SIG-M5 treated with dmso at 0.1 percent for 504 hours (cell line): ENCODE measurements at regions not wholly inside any gene's neighbourhood (a gene's known extent, or its start where the extent isn't known, plus 50 kb on each side); places are given as distances from the start of the nearest gene placed in this dataset.

Experiments used
- DNase-seq: peaks from one replicate; lab custom pipeline; 2025; ENCODE audit not compliant: unreplicated experiment; lab: John Stamatoyannopoulos, UW

DNA sequence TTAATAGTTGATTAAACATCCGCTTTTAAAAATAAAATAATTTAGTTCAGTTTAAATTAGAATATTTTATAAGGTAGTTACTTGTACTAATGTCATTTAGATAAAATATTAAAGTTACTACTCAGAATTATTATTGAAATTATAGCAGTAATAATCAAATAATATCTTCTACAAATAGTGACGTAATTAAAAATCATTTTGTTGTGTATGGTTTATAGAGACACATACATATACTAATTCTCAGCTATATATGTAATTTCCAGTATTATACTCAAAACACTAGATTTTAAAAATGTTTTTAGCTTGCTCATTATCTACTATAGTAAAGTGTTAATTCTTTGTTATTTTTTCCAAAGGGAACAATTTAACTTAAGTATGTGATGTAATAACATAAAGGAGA lies 435.2 kb upstream of the MANEA start:
- DNase-seq, result no peak

DNA sequence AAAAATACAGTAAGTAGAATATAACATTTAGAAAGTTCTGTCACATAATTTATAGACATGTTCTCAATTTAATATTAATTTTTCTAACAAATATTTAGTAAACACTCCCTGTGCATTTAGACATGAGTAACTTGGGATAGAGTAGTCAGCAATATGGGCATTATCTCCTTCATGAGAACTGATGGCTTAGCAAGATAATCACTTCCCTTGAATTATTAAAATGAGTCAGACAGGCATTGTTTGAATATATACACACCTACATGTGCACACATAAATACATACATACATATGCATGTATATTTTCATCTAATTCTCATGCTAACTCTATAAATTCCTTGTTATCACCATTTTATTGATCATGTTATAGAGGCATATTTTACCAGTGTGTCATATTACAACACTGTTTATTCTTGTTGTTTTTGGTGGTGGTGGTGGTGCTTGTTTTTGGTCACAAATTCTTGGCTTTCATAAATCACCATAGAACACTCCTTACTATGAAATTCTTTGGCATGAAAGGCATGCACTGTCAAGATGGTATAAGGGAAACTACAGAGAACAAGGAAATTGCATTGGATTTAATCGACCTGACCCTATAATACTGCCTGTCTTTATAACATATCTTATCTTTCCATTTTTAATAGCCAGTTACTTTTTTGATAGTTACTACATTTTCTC lies 434.5 kb upstream of the MANEA start:
- no peak for DNase-seq

DNA sequence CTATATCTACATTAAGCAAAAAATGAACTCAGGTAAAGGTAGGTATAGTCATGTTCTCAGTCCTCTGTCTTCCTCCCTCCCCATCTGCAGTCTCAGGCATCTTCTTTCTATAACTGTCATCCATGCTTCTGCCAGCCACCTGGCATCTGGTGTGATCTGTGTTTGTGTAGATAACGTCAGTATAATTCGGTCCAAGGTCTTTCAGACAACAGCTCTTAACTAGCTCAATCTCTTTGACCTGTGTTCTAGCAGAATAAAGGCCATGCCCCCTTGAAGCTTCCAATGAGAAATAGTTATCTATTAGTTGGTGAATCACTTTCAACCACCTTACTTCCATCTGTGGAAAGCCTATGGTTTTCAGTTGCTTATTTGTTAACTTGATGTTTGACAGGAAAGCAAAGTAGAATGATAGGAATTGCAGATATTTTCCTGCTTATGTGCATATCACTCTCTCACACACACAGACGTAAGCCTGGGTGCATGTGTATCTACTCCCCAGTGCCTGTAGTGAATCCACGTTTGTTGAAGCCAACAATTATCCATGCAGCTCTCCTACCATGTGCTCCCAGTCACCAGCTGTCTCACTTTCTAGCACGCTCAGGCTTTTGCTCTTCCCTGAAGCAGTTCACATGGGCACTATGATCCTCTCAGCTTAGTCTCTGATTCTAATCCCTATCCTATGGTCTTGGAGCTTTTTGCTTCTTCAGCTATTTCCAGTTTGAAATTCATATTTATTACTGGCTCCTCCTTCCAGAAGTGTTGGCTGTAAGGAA lies 433.7 kb upstream of the MANEA start:
- no peak for DNase-seq

DNA sequence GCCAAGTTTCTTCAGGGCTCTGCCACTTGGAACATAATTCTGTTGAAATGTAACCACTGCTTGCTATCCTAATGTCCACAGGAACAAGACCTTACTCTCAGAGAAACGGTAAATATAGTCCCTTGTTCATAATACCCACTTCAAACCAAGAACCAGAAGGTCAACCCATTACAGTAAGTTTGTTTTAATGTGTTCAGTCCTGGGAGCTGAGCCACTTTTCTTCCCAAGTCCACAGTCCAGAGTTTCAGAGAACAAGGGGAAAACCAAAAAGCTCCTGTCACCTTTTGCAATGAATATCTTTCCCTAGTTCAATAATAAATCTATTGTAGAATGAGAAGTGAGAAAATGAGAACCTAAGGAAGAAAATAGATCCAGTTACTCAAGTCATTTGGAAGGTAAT lies 431.9 kb upstream of the MANEA start:
- no peak for DNase-seq

DNA sequence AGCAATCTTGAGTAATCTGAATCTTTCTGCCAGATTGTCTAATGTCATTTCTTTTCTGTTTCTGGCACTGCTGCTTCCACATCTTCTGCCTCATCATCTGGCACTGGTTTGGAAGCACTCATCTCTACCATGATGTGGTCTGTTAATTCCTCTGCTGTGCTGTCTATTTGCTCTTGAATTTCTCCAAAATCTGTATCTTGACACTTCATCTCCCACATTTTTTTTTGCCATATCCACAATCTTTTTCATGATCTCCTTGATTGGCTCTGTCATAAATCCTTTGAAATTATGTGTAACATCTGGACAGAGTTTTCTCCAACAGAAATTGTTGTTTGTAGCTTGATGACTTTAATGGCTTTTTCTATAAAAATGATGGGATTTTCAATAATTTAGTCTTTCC lies 417.8 kb upstream of the MANEA start:
- DNase-seq, result no peak

- no peak for DNase-seq
These were observed 407.6 kb upstream of the MANEA start for GRCh38 chr6:95169775-95170174.

DNA sequence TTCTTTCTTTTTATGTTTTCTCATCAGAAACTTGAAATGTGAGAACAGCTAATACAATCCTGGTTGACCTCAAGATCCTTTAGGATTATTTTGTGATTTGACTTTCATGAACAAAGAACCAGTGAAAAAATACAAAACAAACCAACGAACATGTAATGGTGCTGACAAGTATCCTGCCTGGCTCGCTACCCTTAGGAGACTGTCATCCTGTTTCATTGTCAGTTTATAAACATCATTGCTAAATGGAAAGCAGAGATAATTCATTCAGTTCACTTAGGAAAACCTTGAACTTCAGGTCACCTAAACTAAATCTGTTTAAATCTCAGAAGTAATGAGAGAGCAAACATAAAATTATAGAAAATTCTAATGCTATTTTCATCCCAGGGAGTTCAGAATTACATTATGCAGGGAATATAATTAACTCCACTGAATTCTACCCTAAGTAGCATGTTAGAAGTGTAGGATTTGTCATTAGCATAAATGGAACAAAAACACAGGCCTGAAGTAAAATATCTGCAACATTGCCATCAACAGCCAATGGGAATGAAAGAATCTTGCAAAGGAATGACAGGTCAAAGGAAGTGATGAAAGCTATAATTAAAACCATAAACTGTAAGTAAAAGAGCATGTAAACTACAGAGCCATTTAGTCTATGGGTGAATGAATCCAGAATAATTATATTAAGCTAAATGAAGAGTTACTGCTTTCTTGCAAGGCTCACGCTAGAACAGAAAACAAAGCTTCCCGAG lies 401.2 kb upstream of the MANEA start:
- no peak for DNase-seq

DNA sequence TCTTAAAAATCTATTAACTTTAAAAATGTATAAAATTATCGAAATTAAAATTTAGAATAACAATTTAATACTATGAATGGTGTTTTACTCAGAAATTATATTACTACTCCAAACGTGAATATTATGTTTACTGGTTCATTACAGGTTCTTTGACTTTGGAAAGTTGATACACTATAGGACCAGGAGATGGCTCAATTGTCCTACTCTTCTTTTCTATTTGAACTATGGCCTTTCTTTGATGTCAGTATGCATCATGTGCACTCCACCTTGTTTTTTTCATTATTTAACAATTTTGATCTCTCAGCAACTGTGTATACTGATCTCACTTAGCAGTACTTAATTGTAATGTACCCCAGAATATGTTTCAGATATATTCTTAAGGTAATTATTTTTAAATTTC lies 391.5 kb upstream of the MANEA start:
- DNase-seq, result no peak

DNA sequence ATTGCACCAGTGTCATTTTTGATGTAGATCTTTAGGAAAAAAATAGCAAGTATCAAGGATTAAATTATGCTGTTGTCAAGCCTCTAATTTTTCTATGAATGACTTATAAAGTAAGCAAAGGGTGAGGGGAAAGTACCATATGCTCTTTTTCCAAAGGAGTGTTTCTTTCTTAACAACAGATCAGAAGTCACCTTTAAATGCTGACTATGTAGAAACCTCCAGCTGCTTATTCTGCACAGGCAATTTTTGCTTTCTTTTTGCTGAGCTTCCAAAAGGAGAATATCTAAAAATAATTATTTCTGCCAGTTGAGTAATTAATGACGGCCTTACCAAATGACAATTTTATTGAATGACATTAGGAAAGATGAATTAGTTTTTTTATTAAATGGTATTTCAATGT lies 390.6 kb upstream of the MANEA start:
- no peak for DNase-seq

DNA sequence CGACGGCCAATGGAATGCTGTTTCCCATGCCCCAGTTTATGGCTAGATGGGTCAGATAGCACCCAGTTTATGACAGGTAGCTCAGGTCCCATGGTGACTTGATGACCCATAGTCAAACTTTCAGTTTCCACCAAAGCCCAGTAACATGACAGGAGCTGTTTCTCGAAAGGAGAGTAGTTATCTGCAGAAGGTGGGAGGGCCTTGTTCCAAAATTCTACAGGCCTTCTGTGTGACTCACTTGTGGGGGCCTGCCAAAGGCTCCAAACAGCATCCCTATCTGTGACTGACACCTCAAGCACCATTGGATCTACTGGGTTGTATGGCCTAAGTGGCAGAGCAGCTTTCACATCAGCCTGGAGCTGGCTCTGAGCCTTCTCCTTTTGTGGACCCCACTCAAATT lies 379.7 kb upstream of the MANEA start:
- DNase-seq, result no peak

GRCh38 chr6:95203153-95203754 lies 374.1 kb upstream of the MANEA start:
- DNase-seq, result peak; percentile 39

DNA sequence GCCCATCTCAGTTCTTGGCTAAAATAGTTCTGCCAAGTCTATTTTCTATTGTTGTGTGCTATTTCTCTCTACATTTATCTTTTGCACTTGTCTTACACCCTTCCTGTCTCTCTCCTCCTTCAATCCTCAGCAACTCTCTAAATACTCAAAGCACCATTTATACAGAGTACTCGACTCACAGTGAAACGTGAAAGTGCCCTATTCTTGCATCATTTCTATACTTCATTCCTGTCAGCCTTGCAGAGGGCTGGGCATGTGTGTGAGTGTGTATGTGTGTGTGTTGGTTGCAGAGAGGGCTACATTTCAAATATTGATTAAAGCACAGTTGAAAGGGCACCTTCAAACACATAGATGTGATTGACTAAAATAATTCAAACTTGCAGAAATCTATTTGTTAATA lies 373.2 kb upstream of the MANEA start:
- DNase-seq, result no peak

GRCh38 chr6:95208621-95209020 lies 368.7 kb upstream of the MANEA start:
- DNase-seq, result no peak

GRCh38 chr6:95209074-95209473 lies 368.3 kb upstream of the MANEA start:
- DNase-seq, result no peak

- no peak for DNase-seq
These were observed 360.8 kb upstream of the MANEA start for GRCh38 chr6:95216555-95216954.

DNA sequence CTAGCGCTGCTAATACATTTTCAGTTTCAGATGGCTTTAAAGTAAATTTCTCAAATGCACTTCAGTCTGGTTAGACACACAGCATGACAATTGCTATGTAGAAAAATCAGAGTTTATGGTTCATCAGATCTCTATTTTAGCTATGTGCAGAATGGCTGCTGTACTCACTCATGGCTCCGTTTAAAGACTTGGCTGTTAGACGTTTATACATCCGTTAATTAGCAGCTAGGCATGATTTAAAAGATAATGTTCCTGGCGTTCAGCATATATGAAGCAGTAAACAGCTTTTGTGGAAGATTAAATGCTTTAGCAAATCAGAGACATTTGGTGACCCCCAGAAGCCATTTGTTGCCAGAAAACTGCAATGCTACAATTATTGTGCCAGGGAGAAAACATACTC lies 350.0 kb upstream of the MANEA start:
- DNase-seq, result no peak

DNA sequence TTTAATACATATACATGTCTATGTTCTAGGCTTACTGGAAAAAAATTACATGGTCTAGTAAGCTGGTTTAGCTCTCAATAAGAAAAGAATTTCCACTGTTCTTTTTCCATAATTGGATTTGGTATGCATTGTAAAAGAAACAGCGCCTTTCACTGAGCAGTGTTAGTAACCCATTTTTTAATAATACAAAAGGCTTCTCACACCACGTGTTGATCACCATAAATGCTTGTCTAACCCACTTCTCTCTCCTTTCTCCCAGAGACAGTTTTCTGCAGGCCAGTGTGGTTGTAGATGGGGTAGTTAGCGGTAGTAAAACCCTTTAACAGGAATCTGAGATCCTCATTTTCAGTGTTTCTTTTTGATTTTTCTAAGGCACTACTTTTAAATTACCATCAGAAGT lies 348.7 kb upstream of the MANEA start:
- DNase-seq, result no peak

GRCh38 chr6:95230071-95230740 lies 347.1 kb upstream of the MANEA start:
- no peak for DNase-seq

DNA sequence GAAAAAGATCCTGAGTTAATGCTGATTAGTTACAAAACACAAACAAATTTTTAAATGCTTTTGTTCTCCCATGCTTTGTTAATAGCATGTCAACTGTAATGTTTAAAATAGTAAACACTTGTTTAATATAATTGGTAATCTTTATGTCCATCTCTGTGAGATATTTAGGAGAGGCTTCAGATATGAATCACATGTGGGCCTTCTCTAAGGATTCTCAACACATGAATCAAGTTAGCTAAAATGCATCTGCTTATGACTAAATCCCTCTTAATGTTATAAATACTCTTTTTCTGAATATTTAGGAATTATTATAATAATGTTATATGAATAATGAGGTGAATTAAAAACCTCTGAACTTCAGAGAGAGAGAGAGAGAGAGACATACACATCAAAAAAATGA lies 345.9 kb upstream of the MANEA start:
- DNase-seq, result no peak

- no peak for DNase-seq
These were observed 344.9 kb upstream of the MANEA start for GRCh38 chr6:95232446-95232845.

DNA sequence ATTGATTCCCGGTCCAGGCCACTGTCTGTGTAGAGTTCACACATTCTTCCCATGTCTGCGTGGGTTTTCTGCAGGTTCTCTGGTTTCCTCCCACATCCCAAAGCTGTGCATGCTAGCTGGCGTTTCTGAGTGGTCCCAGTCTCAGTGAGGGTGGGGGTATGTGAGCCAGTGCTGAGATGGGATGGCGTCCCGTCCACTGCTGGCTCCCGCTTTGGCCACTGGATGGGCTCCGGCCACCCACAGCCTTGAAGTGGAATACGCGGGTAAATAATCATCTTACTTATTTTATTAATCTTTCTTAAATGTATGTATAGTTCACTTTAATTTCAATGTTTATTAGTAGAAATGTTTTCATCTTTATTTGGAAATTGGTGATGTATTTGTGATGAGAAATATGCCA lies 343.5 kb upstream of the MANEA start:
- no peak for DNase-seq
